HEK293 (cell line): ENCODE measurements at regions not wholly inside any gene's neighbourhood (a gene's known extent, or its start where the extent isn't known, plus 50 kb on each side); places are given as distances from the start of the nearest gene placed in this dataset.

Experiments
- KLF10 ChIP-seq: fragments of 450-650 bp; IDR thresholded peaks from 2 replicates; pipeline ENCODE4 v1.5.1; 2018; ENCODE audit warnings: missing biosample characterization, mild to moderate bottlenecking, missing genetic modification characterization
- KLF8 ChIP-seq: fragments of 450-650 bp; formaldehyde crosslinking; IDR thresholded peaks from 2 replicates; pipeline ENCODE4 v1.5.1; 2016; ENCODE audit warnings: missing biosample characterization, missing genetic modification characterization
- SP2 ChIP-seq: fragments of 450-650 bp; formaldehyde crosslinking; IDR thresholded peaks from 2 replicates; pipeline ENCODE4 v1.5.1; 2016; ENCODE audit warnings: missing biosample characterization, missing genetic modification characterization
- ZNF121 ChIP-seq: fragments of 450-650 bp; formaldehyde crosslinking; IDR thresholded peaks from 2 replicates; pipeline ENCODE4 v1.5.1; 2016; ENCODE audit warnings: missing biosample characterization, missing genetic modification characterization
- ZNF624 ChIP-seq: fragments of 450-650 bp; formaldehyde crosslinking; IDR thresholded peaks from 2 replicates; pipeline ENCODE4 v1.5.1; 2017; ENCODE audit warnings: missing biosample characterization, missing genetic modification characterization
- ZNF626 ChIP-seq: fragments of 450-650 bp; sonication (Bioruptor Pico); formaldehyde crosslinking; IDR thresholded peaks from 2 replicates; pipeline ENCODE4 v1.5.1; 2018; ENCODE audit warnings: missing biosample characterization, missing genetic modification characterization, inconsistent platforms
- ZNF776 ChIP-seq: fragments of 450-650 bp; formaldehyde crosslinking; IDR thresholded peaks from 2 replicates; pipeline ENCODE4 v1.5.0; 2017; ENCODE audit warnings: missing biosample characterization, missing genetic modification characterization, borderline replicate concordance
- ZSCAN30 ChIP-seq: fragments of 450-650 bp; IDR thresholded peaks from 2 replicates; pipeline ENCODE4 v1.5.1; 2018; ENCODE audit warnings: missing biosample characterization, mild to moderate bottlenecking, missing genetic modification characterization, moderate library complexity
- TF ChIP-seq, protein P1 (sequence below): fragments of 450-650 bp; formaldehyde crosslinking; IDR thresholded peaks from 2 replicates; pipeline ENCODE4 v1.5.1; 2016; ENCODE audit warnings: missing biosample characterization, missing genetic modification characterization
- TF ChIP-seq, protein P2 (sequence below): fragments of 450-650 bp; formaldehyde crosslinking; IDR thresholded peaks from 2 replicates; pipeline ENCODE4 v1.5.1; 2017; ENCODE audit warnings: missing biosample characterization, missing genetic modification characterization
- TF ChIP-seq, protein P3 (sequence below): fragments of 450-650 bp; formaldehyde crosslinking; IDR thresholded peaks from 2 replicates; pipeline ENCODE4 v1.5.1; 2016; ENCODE audit warnings: missing biosample characterization, missing genetic modification characterization

DNA sequence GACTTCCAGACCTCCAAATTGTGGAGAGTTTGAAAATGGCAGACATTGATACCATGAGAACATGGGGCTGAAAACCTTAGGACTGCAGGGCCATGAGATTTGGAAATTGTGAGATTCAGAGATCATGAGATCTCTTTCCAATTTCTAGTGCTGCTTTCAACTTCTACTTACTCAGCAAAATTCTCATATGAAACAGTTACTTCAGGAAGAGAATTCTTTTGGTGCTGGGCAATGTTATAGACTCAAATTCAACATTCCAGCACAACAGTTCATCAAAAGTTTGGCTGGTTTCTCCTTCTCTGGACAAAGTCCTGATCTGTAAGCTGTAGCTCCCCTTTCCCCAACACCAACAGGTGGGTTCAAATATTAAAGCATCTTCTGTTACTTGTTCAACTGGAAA lies 506.9 kb upstream of the NECTIN3 start:
- no peak for TF ChIP-seq ZNF626 (tag by site-specific recombination)
- TF ChIP-seq ZNF121 (tag by site-specific recombination), result no peak
- TF ChIP-seq, protein P1, sequence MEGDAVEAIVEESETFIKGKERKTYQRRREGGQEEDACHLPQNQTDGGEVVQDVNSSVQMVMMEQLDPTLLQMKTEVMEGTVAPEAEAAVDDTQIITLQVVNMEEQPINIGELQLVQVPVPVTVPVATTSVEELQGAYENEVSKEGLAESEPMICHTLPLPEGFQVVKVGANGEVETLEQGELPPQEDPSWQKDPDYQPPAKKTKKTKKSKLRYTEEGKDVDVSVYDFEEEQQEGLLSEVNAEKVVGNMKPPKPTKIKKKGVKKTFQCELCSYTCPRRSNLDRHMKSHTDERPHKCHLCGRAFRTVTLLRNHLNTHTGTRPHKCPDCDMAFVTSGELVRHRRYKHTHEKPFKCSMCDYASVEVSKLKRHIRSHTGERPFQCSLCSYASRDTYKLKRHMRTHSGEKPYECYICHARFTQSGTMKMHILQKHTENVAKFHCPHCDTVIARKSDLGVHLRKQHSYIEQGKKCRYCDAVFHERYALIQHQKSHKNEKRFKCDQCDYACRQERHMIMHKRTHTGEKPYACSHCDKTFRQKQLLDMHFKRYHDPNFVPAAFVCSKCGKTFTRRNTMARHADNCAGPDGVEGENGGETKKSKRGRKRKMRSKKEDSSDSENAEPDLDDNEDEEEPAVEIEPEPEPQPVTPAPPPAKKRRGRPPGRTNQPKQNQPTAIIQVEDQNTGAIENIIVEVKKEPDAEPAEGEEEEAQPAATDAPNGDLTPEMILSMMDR (tag by site-specific recombination), result no peak
- no peak for TF ChIP-seq KLF8 (tag by site-specific recombination)
- no peak for TF ChIP-seq ZNF624 (tag by site-specific recombination)
- TF ChIP-seq ZNF776 (tag by site-specific recombination), result no peak
- no peak for TF ChIP-seq KLF10 (tag by site-specific recombination)
- TF ChIP-seq, protein P2, sequence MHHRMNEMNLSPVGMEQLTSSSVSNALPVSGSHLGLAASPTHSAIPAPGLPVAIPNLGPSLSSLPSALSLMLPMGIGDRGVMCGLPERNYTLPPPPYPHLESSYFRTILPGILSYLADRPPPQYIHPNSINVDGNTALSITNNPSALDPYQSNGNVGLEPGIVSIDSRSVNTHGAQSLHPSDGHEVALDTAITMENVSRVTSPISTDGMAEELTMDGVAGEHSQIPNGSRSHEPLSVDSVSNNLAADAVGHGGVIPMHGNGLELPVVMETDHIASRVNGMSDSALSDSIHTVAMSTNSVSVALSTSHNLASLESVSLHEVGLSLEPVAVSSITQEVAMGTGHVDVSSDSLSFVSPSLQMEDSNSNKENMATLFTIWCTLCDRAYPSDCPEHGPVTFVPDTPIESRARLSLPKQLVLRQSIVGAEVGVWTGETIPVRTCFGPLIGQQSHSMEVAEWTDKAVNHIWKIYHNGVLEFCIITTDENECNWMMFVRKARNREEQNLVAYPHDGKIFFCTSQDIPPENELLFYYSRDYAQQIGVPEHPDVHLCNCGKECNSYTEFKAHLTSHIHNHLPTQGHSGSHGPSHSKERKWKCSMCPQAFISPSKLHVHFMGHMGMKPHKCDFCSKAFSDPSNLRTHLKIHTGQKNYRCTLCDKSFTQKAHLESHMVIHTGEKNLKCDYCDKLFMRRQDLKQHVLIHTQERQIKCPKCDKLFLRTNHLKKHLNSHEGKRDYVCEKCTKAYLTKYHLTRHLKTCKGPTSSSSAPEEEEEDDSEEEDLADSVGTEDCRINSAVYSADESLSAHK, result no peak
- no peak for TF ChIP-seq SP2 (tag by site-specific recombination)
- TF ChIP-seq ZSCAN30, result no peak
- TF ChIP-seq, protein P3, sequence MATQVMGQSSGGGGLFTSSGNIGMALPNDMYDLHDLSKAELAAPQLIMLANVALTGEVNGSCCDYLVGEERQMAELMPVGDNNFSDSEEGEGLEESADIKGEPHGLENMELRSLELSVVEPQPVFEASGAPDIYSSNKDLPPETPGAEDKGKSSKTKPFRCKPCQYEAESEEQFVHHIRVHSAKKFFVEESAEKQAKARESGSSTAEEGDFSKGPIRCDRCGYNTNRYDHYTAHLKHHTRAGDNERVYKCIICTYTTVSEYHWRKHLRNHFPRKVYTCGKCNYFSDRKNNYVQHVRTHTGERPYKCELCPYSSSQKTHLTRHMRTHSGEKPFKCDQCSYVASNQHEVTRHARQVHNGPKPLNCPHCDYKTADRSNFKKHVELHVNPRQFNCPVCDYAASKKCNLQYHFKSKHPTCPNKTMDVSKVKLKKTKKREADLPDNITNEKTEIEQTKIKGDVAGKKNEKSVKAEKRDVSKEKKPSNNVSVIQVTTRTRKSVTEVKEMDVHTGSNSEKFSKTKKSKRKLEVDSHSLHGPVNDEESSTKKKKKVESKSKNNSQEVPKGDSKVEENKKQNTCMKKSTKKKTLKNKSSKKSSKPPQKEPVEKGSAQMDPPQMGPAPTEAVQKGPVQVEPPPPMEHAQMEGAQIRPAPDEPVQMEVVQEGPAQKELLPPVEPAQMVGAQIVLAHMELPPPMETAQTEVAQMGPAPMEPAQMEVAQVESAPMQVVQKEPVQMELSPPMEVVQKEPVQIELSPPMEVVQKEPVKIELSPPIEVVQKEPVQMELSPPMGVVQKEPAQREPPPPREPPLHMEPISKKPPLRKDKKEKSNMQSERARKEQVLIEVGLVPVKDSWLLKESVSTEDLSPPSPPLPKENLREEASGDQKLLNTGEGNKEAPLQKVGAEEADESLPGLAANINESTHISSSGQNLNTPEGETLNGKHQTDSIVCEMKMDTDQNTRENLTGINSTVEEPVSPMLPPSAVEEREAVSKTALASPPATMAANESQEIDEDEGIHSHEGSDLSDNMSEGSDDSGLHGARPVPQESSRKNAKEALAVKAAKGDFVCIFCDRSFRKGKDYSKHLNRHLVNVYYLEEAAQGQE (tag by site-specific recombination), result no peak
